ENCODE measurements at regions not wholly inside any gene's neighbourhood (a gene's known extent, or its start where the extent isn't known, plus 50 kb on each side); places are given as distances from the start of the nearest gene placed in this dataset.

GRCh38 chr3:104819333-104819732 is 547.4 kb upstream of the ALCAM start:
- no peak for DNase-seq

GRCh38 chr3:104820959-104821358 is 545.8 kb upstream of the ALCAM start:
- no peak for DNase-seq

GRCh38 chr3:104825116-104825515 is 541.6 kb upstream of the ALCAM start:
- no peak for DNase-seq

GRCh38 chr3:104831071-104831470 is 535.6 kb upstream of the ALCAM start:
- DNase-seq = no peak

- DNase-seq = no peak
Observed at GRCh38 chr3:104832530-104832929, 534.2 kb upstream of the ALCAM start.

GRCh38 chr3:104835376-104835775 is 531.3 kb upstream of the ALCAM start:
- no peak for DNase-seq

GRCh38 chr3:104846270-104846669 is 520.4 kb upstream of the ALCAM start:
- DNase-seq = no peak

GRCh38 chr3:104849070-104849469 is 517.6 kb upstream of the ALCAM start:
- no peak for DNase-seq

GRCh38 chr3:104854468-104854867 is 512.2 kb upstream of the ALCAM start:
- DNase-seq = no peak

- DNase-seq = no peak
Observed at GRCh38 chr3:104855702-104856101, 511.0 kb upstream of the ALCAM start.

- no peak for DNase-seq
Observed at GRCh38 chr3:104856741-104857140, 510.0 kb upstream of the ALCAM start.

- DNase-seq = no peak
Observed at GRCh38 chr3:104868291-104868690, 498.4 kb upstream of the ALCAM start.

GRCh38 chr3:104870276-104870675 is 496.4 kb upstream of the ALCAM start:
- no peak for DNase-seq

GRCh38 chr3:104873331-104873730 is 493.4 kb upstream of the ALCAM start:
- DNase-seq = no peak

GRCh38 chr3:104878395-104878794 is 488.3 kb upstream of the ALCAM start:
- no peak for DNase-seq

- no peak for DNase-seq
Observed at GRCh38 chr3:104879919-104880318, 486.8 kb upstream of the ALCAM start.

- no peak for DNase-seq
Observed at GRCh38 chr3:104885214-104885814, 481.4 kb upstream of the ALCAM start.

- no peak for DNase-seq
Observed at GRCh38 chr3:104886220-104886995, 480.3 kb upstream of the ALCAM start.

- no peak for DNase-seq
Observed at GRCh38 chr3:104887069-104887468, 479.6 kb upstream of the ALCAM start.

- no peak for DNase-seq
Observed at GRCh38 chr3:104887619-104888018, 479.1 kb upstream of the ALCAM start.

- DNase-seq = no peak
Observed at GRCh38 chr3:104892044-104892443, 474.7 kb upstream of the ALCAM start.

GRCh38 chr3:104896624-104897023 is 470.1 kb upstream of the ALCAM start:
- no peak for DNase-seq

GRCh38 chr3:104901396-104901795 is 465.3 kb upstream of the ALCAM start:
- no peak for DNase-seq

GRCh38 chr3:104903064-104903463 is 463.6 kb upstream of the ALCAM start:
- no peak for DNase-seq
